GM12865 (cell line): ENCODE measurements at regions not wholly inside any gene's neighbourhood (a gene's known extent, or its start where the extent isn't known, plus 50 kb on each side); places are given as distances from the start of the nearest gene placed in this dataset.

ENCODE experiments used
- DNase-seq: peaks from one replicate; pipeline ENCODE4 v3.0.0; 2010; ENCODE audit warnings: low read depth
- H3K4me3 ChIP-seq: 2 replicates; pipeline ENCODE4 v1.5.1; 2011; ENCODE audit warnings: mild to moderate bottlenecking, low read depth, low read length, control low read depth
- TF ChIP-seq, protein P1 (sequence below): IDR thresholded peaks from 2 replicates; pipeline ENCODE4 v1.5.1; 2011; ENCODE audit warnings: low read length, control low read depth, low read depth, inconsistent platforms; ENCODE audit not compliant: insufficient read depth; ENCODE audit errors: missing control alignments

- TF ChIP-seq, protein P1, sequence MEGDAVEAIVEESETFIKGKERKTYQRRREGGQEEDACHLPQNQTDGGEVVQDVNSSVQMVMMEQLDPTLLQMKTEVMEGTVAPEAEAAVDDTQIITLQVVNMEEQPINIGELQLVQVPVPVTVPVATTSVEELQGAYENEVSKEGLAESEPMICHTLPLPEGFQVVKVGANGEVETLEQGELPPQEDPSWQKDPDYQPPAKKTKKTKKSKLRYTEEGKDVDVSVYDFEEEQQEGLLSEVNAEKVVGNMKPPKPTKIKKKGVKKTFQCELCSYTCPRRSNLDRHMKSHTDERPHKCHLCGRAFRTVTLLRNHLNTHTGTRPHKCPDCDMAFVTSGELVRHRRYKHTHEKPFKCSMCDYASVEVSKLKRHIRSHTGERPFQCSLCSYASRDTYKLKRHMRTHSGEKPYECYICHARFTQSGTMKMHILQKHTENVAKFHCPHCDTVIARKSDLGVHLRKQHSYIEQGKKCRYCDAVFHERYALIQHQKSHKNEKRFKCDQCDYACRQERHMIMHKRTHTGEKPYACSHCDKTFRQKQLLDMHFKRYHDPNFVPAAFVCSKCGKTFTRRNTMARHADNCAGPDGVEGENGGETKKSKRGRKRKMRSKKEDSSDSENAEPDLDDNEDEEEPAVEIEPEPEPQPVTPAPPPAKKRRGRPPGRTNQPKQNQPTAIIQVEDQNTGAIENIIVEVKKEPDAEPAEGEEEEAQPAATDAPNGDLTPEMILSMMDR: no peak
- no peak for DNase-seq
- no peak overlapping the region for H3K4me3 ChIP-seq
Measured at GRCh38 chr12:131249246-131250027, 295.7 kb downstream of the ADGRD1 start.

- DNase-seq: no peak
- TF ChIP-seq, protein P1: no peak
- H3K4me3 ChIP-seq: no peak overlapping the region
Measured at GRCh38 chr12:131250028-131250950, 296.6 kb downstream of the ADGRD1 start.

DNA sequence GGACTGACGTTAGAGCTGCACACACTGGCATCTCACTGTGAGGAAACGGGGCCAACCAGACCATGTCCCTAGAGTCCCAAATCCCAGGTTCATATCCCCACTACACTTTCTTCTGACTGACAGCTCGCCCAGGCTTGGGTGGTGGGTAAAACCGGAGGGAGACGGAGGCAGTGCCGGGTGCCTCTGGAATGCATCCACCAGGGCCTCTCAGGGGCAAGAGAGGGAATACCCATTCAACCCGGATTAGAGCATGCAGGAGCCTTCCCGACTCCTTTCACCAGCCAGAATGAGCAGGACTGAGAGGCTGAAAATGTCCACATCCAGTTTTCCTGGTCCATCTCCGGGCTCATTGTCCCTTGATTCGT, 297.2 kb downstream of the ADGRD1 start:
- TF ChIP-seq, protein P1: no peak
- DNase-seq: no peak

DNA sequence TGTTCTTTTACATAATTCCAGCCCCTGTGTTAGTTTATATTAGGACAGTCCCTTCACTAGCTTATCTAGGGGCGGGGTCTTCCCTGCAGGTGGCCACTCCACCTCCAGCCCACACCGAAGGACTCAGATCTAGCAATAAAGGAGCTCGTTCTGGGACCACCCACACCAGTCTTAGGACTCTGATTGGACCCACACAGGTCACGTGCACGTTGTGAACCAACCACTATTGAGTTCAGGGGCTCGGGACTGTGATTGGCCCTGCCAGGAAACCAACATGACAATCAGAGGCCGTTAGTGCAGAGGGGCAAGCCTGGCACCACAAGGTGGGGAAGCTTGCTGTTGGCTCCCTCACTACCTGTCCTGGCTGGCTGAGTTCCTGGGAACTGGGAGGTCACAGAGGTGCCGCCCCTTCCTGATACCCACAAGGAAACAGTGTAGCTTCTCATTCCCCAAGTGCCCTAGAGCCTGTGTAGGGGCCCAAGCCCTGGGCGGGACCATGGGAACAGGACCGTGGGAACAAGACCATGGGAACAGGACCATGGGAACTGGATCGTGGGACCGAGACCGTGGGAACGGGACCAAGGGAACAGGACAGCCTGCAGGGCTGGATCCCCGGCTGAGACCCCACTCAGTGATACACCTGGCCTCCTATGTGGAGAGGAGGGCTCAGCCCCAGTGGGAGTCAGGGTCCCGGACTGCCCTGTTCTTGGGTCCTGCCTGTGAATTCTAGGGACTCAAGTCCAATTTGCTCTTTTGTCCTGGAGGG, 297.8 kb downstream of the ADGRD1 start:
- peak; percentile 9 for DNase-seq
- TF ChIP-seq, protein P1: no peak
- no peak overlapping the region for H3K4me3 ChIP-seq

More for the DNA sequence above, 297.2 kb downstream of the ADGRD1 start:
- no peak overlapping the region for H3K4me3 ChIP-seq

GRCh38 chr12:131253376-131254026, 299.8 kb downstream of the ADGRD1 start:
- TF ChIP-seq, protein P1: no peak

GRCh38 chr12:131254374-131254773, 300.7 kb downstream of the ADGRD1 start:
- TF ChIP-seq, protein P1: no peak
- no peak overlapping the region for H3K4me3 ChIP-seq
- no peak for DNase-seq

More at GRCh38 chr12:131253376-131254026, 299.8 kb downstream of the ADGRD1 start:
- no peak overlapping the region for H3K4me3 ChIP-seq
- no peak for DNase-seq
